Astrocyte of the cerebellum (primary cell): ENCODE measurements at regions not wholly inside any gene's neighbourhood (a gene's known extent, or its start where the extent isn't known, plus 50 kb on each side); places are given as distances from the start of the nearest gene placed in this dataset.

ENCODE experiments used
- DNase-seq: peaks from one replicate; pipeline ENCODE4 v3.0.0-alpha.2; 2011; ENCODE audit warnings: low read depth
- H3K4me3 ChIP-seq: 2 replicates; pipeline ENCODE4 v1.5.1; 2011; ENCODE audit warnings: mild to moderate bottlenecking, low read depth, low read length, moderate library complexity
- in situ Hi-C: cut with HindIII; loops from 2 replicates; pipeline ENCODE4 v1.10.0; 2017; ENCODE audit warnings: low sequenced_read_pairs
- TF ChIP-seq, protein P1 (sequence below): IDR thresholded peaks from 2 replicates; pipeline ENCODE4 v1.5.1; 2012; ENCODE audit warnings: low read length, low read depth, moderate library complexity, mild to moderate bottlenecking; ENCODE audit errors: missing control alignments

DNA sequence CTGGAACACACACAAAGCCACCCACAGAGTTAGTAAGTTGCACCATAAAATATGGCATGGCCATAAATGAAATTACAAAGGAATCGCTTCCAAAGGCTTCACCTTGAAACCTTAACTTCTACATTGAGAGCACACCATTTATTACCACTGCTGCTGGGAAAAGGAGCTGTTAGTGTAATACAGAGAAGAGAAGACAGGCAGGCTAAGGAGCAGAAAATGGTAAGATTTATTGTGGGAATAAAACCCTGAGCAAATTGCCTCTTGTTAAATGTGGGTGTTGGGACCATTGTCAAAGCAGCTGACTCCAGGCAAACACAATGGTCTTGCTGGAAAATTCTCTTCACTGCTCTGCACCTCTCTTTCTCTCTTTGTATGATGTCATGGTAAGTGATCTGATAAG is 79.2 kb upstream of the NHS start:
- no peak for DNase-seq
- TF ChIP-seq, protein P1, sequence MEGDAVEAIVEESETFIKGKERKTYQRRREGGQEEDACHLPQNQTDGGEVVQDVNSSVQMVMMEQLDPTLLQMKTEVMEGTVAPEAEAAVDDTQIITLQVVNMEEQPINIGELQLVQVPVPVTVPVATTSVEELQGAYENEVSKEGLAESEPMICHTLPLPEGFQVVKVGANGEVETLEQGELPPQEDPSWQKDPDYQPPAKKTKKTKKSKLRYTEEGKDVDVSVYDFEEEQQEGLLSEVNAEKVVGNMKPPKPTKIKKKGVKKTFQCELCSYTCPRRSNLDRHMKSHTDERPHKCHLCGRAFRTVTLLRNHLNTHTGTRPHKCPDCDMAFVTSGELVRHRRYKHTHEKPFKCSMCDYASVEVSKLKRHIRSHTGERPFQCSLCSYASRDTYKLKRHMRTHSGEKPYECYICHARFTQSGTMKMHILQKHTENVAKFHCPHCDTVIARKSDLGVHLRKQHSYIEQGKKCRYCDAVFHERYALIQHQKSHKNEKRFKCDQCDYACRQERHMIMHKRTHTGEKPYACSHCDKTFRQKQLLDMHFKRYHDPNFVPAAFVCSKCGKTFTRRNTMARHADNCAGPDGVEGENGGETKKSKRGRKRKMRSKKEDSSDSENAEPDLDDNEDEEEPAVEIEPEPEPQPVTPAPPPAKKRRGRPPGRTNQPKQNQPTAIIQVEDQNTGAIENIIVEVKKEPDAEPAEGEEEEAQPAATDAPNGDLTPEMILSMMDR, result no peak
- no peak overlapping the region for H3K4me3 ChIP-seq
- in situ Hi-C loops, result no loop called here

DNA sequence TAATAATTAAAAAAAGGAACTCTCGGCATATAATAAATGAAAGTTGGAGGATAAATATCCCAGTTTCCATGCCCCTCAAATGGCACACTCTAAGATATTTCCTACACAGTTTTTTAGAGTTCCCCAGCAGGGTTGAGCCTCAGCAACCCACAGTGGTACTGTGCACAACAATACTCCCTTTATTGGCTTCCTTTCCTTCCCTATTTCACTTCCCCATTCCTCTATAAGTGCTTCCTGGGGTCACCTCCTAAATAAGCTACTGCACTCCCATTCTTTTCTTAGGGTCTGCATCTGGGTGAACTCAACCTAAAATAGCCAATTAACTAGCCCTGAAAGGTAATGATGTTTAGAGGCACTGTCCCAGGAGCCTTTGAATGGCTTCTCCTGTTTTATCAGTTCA is 76.4 kb upstream of the NHS start:
- in situ Hi-C loops, result no loop called here
- TF ChIP-seq, protein P1, result no peak
- H3K4me3 ChIP-seq, result no peak overlapping the region
- no peak for DNase-seq

DNA sequence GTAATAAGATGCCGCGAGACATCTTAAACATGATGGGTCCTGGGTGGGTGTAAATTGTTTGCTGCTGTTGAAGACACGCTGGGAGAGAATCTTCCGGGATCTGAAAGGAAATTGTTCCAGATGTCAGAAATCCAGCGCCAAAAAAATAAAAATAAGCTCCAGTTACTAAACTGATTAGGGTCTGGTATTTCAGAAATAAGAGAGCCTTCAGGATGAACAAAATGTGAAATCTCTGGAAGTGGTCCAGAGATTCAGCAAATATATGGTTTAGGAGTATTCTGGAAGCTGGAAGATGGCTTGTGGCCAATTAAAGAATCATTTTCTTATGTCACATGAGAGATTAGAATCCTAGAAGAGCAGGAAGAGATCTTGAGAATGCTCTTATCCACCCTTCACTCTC is 75.8 kb upstream of the NHS start:
- no peak for DNase-seq
- TF ChIP-seq, protein P1, result no peak
- H3K4me3 ChIP-seq, result no peak overlapping the region
- in situ Hi-C loops, result no loop called here

DNA sequence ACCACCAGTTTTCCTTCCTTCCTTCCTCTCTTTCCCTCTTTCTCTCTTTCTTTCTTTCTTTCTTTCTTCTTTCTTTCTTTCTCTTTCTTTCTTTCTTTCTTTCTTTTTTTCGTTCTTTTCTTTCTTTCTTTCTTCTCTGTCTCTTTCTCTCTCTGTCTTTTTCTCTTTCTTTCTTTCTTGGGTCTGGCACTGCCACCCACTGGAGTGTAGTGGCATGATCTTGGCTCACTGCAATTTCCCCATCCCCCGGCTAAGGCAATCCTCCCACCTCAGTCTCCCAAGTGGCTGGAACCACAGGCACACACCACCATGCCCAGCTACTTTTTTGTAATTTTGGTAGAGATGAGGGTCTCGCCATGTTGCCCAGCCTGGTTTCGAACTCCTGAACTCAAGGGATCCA is 51.6 kb upstream of the NHS start:
- no peak for DNase-seq
- in situ Hi-C loops, result no loop called here
- TF ChIP-seq, protein P1, result no peak
- no peak overlapping the region for H3K4me3 ChIP-seq
